ENCODE measurements at regions not wholly inside any gene's neighbourhood (a gene's known extent, or its start where the extent isn't known, plus 50 kb on each side); places are given as distances from the start of the nearest gene placed in this dataset.

- H3K4me1 ChIP-seq, result no peaks in the 10 kb centered on the region
- H3K27ac ChIP-seq, result no peak overlapping the region
- intact Hi-C loops (cut with DNase I), result no loop called here
- no peak for ATAC-seq
- no peaks in the 10 kb centered on the region for H3K9me3 ChIP-seq
- H3K27me3 ChIP-seq, result no peaks in the 10 kb centered on the region
- H3K4me3 ChIP-seq, result no peak overlapping the region
- H3K36me3 ChIP-seq, result no peaks in the 10 kb centered on the region
- no peak for FAIRE-seq
- WGBS, 2 donors, result 47 to 50% methylated on average over 3 of the region's 3 CpGs
- TF ChIP-seq CTCF (IDR thresholded peaks at IDR 0.05), result no peak
- no peak for DNase-seq
Measured at GRCh38 chr4:45638641-45639040, 485.2 kb downstream of the GABRG1 start.

GRCh38 chr4:45636175-45636574, 487.7 kb downstream of the GABRG1 start:
- no peak for TF ChIP-seq CTCF (IDR thresholded peaks at IDR 0.05)

DNA sequence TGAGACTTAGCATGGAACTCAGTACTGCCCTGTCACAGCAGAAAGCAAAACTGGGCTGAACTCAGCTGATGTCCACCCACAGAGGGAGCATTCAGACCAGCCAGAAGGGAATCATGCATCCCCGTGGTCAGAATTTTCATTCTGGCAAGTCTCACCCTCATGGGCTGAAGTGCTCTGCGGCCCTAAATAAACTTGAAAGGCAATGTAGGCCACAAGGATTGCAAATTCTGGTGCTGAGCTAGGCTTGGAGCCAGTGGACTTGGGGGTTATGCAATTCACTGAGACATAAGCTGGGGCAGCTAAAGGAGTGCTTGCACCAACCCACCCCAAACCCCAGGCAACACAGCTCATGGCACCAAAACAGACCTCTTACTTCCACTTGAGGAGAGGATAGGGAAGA, 494.1 kb downstream of the GABRG1 start:
- ATAC-seq (no peak), FAIRE-seq (no peak), DNase-seq (no peak)
- Histone ChIP-seq H3K4me3 (no peak overlapping the region), H3K36me3 (no peaks in the 10 kb centered on the region), H3K4me1 (no peaks in the 10 kb centered on the region), H3K27ac (no peak overlapping the region), H3K27me3 (no peaks in the 10 kb centered on the region), H3K9me3 (no peaks in the 10 kb centered on the region)
- WGBS, 2 donors, result 43 to 44% methylated on average over 2 of the region's 2 CpGs
- TF ChIP-seq CTCF (IDR thresholded peaks at IDR 0.05), result no peak
- intact Hi-C loops (cut with DNase I), result no loop called here

More at GRCh38 chr4:45636175-45636574, 487.7 kb downstream of the GABRG1 start:
- H3K4me3 ChIP-seq, result no peak overlapping the region
- FAIRE-seq (no peak), DNase-seq (no peak), ATAC-seq (no peak)
- no peaks in the 10 kb centered on the region for H3K36me3 ChIP-seq
- intact Hi-C loops (cut with DNase I), result no loop called here
- WGBS, 2 donors, result 49 to 67% methylated on average over 1 of the region's 1 CpG
- no peaks in the 10 kb centered on the region for H3K27me3 ChIP-seq
- no peaks in the 10 kb centered on the region for H3K4me1 ChIP-seq
- no peak overlapping the region for H3K27ac ChIP-seq
- H3K9me3 ChIP-seq, result no peaks in the 10 kb centered on the region

DNA sequence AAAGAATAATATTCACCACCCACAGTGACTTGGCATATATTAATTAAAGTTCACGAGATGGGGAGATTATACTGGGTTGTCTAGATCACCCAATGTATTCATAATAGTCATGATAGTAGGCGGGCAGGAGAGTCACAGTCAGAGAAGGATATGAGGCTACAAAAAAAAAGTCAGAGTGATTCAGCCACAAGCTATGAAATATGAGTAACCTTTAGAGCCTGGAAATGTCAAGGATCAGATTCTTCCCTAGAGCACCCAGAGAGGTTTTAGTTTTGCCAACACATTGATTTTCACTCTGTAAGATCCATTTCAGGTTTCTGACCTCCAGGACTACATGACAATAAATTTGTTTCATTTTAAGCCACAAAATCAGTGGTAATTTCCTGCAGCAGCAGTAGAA, 501.9 kb downstream of the GABRG1 start:
- WGBS, 2 donors, result 51 to 73% methylated on average over 2 of the region's 2 CpGs
- Histone ChIP-seq H3K36me3 (no peaks in the 10 kb centered on the region), H3K9me3 (no peaks in the 10 kb centered on the region), H3K27me3 (no peaks in the 10 kb centered on the region), H3K4me3 (no peak overlapping the region), H3K4me1 (no peaks in the 10 kb centered on the region), H3K27ac (no peak overlapping the region)
- FAIRE-seq (no peak), DNase-seq (no peak), ATAC-seq (no peak)
- intact Hi-C loops (cut with DNase I), result no loop called here
- TF ChIP-seq CTCF (IDR thresholded peaks at IDR 0.05), result no peak

GRCh38 chr4:45620808-45621207, 503.0 kb downstream of the GABRG1 start:
- no peak for FAIRE-seq
- no peak for ATAC-seq
- intact Hi-C loops (cut with DNase I), result no loop called here
- Histone ChIP-seq H3K27me3 (no peaks in the 10 kb centered on the region), H3K4me1 (no peaks in the 10 kb centered on the region), H3K27ac (no peak overlapping the region), H3K36me3 (no peaks in the 10 kb centered on the region), H3K9me3 (no peaks in the 10 kb centered on the region), H3K4me3 (no peak overlapping the region)
- no peak for TF ChIP-seq CTCF (IDR thresholded peaks at IDR 0.05)
- DNase-seq, result no peak
- WGBS, 2 donors, result 38 to 49% methylated on average over 1 of the region's 1 CpG

All from pancreas (tissue), 10 donors.